SJSA1 (cell line): ENCODE measurements at regions not wholly inside any gene's neighbourhood (a gene's known extent, or its start where the extent isn't known, plus 50 kb on each side); places are given as distances from the start of the nearest gene placed in this dataset.

Source experiments
- DNase-seq, 2 experiments: peaks; one replicate each; pipeline ENCODE4 v3.0.0-alpha.2; 2015 to 2020; ENCODE audit warnings: low spot score in 2 of 2, low read depth in 1 of 2
- H3K27ac ChIP-seq: fragments of 250-450 bp; sonication (Bioruptor Pico); 2 replicates; pipeline ENCODE4 v1.5.1; 2020; ENCODE audit warnings: mild to moderate bottlenecking, moderate library complexity
- H3K27me3 ChIP-seq: fragments of 250-450 bp; sonication (Bioruptor Pico); replicated peaks from 2 replicates; pipeline ENCODE4 v1.5.1; 2020; ENCODE audit warnings: mild to moderate bottlenecking, moderate library complexity
- H3K36me3 ChIP-seq: fragments of 250-450 bp; sonication (Bioruptor Pico); 2 replicates; pipeline ENCODE4 v1.5.1; 2020; ENCODE audit warnings: mild to moderate bottlenecking
- H3K4me1 ChIP-seq: fragments of 250-450 bp; sonication (Bioruptor Pico); replicated peaks from 2 replicates; pipeline ENCODE4 v1.6.1; 2021; ENCODE audit warnings: mild to moderate bottlenecking
- H3K4me3 ChIP-seq: fragments of 250-450 bp; sonication (Bioruptor Pico); 2 replicates; pipeline ENCODE4 v1.5.1; 2020; ENCODE audit warnings: mild to moderate bottlenecking
- H3K9me3 ChIP-seq: fragments of 250-450 bp; sonication (Bioruptor Pico); replicated peaks from 2 replicates; pipeline ENCODE4 v1.5.1; 2020; ENCODE audit warnings: mild to moderate bottlenecking

GRCh38 chr18:26657631-26658581 is 109.6 kb upstream of the KCTD1 start:
- Histone ChIP-seq H3K4me1 (peaks cover 11% of the 10 kb centered on the region), H3K27me3 (peaks cover 68% of the 10 kb centered on the region), H3K9me3 (no peaks in the 10 kb centered on the region; the same call in 1 of the 2 replicates), H3K27ac (no peak overlapping the region), H3K36me3 (no peaks in the 10 kb centered on the region), H3K4me3 (peak overlapping the region; percentile 50)
- no peak for DNase-seq

DNA sequence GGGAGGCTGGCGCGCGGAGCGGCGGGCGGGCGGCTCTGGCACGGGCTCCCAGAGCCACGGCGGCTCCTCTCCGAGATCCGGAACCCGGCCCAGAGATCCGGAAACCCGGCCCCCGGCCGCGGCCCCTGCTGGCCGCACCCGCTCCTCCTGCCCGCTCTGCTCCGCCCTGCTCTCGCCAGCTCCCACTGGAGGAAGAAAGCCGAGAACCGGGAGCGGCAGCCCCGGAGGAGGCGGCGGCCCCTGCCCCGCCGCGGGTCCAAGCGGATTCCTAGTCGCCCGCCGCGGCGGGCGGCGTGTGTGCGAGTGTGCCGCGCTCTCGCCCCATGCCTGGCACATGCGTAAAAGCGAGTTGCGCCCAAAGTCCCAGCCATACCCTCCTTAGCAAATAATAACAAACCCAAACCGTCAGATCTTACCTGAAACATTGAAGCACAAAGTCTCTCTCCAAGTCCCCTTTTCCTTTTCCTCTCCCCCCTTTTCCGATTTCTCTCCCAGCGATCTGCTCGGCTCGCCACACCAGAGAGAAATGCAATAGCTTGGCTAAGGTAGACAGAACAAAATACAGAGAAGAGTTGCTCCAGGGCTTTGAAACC is 108.7 kb upstream of the KCTD1 start:
- Histone ChIP-seq H3K36me3 (no peaks in the 10 kb centered on the region), H3K27me3 (peaks cover 66% of the 10 kb centered on the region), H3K27ac (no peak overlapping the region), H3K4me3 (peak overlapping the region; percentile 50), H3K4me1 (peaks cover 11% of the 10 kb centered on the region), H3K9me3 (no peaks in the 10 kb centered on the region; the same call in 1 of the 2 replicates)
- peak; percentile 59 to 64 for DNase-seq

DNA sequence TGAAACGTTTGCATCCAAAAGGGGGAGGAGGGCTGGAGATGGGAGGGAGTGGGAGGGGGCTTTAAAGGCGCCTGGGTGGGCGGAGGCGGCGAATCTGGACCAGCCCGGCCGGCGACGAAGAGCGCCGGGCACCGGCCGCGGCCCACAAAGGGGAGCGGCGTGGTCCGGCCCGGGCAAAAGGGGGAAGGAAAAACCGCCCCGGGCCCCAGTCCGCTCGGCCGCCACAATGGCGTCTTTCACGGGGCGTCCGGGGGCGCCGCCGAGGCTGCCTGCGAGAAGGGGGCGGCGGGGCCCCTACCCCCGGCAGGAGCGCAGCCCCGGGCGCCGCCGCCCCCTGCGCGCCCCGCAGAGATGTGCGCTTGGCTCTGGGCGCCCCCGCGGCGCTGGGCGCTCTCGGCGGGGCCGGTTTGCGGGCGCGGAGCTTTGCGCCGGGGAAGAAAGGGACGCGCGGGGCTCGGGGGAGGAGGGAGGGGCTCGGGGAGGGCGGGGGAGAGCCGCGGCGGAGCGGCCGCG is 108.1 kb upstream of the KCTD1 start:
- DNase-seq: no peak
- no peaks in the 10 kb centered on the region for H3K36me3 ChIP-seq
- H3K9me3 ChIP-seq: no peaks in the 10 kb centered on the region; the same call in 1 of the 2 replicates
- peaks cover 62% of the 10 kb centered on the region for H3K27me3 ChIP-seq
- H3K4me3 ChIP-seq: peak overlapping the region; percentile 50
- H3K27ac ChIP-seq: no peak overlapping the region
- H3K4me1 ChIP-seq: peaks cover 11% of the 10 kb centered on the region

DNA sequence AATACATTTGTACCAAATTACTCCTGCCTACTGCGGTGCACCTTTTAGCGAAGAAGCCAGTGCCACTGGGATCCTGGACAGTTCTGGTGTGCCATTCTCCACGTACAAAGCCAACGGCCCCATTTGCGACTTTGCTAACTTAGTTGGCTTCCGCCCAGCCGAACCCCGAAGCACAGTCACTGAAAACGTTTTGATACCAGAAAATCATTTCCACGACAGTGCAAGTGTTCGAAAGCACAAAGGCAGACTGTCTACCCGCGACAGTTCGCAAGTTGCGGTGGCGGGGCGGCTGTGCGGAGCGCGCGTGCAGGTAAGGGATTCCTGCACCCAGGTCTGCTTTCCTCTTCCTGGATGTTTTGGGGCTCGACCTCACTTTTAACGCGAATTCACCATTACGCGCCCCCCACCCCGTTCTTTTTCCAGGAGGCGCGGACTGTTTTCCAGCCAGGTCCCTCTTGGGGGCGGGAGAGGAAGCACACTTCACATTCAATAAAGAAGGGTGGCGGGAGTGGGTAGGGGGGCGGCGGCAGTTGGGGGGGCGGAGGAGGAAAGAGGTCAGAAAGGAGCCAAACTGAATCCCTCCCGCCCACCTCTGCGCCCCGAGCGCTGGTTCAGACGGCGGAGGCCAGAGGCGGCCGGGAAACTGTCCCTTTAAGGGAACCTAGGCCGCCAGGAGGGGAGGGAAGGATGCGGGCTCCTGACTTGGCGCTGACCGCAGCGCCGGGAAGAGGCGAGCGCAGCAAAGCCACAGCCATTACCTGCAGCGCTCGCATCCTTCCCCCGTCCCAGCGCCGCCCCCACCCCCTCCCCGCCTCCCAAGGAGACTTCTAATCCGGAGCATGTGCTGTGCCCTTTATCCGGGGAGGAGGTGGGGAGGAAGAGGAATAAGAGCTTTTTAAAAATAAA is 107.4 kb upstream of the KCTD1 start:
- Histone ChIP-seq H3K27me3 (peaks cover 62% of the 10 kb centered on the region), H3K4me1 (peaks cover 11% of the 10 kb centered on the region), H3K36me3 (no peaks in the 10 kb centered on the region), H3K4me3 (peak overlapping the region; percentile 50), H3K9me3 (no peaks in the 10 kb centered on the region; the same call in 1 of the 2 replicates), H3K27ac (no peak overlapping the region)
- DNase-seq: peak in 1 of 2 experiments; percentile 7

DNA sequence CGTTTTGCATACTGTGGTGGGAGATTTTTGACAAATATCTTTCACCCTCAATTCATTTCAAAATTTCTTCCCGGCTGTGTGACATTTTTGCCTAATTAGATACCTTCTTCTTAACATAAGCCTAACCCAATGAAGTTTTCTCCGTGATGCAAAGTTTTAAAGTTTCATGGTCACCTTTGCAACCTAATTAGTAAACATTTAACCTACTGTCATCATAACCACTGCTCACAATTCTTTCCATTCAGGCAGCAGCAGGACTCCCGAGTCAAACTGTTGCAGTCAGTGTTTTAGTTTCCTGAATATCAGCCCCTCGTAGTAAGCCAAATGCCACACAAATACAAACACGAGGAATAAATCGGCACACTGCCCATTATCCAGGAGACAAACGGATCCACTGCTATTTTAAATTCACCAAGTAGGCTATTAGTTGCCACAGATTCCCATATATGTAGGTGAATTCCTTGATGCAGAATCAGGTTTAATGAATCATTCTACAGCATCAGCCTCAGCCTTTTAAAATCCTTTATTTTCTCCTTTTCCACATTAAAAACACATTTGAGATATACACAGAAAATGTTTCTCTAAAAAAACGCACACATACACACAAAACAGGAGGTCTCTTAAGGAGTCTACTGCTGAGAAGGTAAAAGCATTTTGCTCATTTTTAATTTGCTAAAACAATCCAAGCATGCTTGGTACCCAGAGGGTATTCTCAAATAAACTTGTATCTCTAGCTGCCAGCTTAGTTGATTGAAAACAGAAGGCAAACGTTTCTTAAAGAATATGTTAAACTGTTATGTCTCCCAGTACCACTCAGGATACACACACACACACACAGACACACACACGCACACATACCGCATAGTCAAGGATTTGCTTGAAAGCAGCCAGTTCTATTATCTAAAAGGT is 106.5 kb upstream of the KCTD1 start:
- Histone ChIP-seq H3K9me3 (no peaks in the 10 kb centered on the region; the same call in 1 of the 2 replicates), H3K27ac (no peak overlapping the region), H3K4me1 (peaks cover 11% of the 10 kb centered on the region), H3K27me3 (peaks cover 55% of the 10 kb centered on the region), H3K4me3 (no peak overlapping the region), H3K36me3 (no peaks in the 10 kb centered on the region)
- DNase-seq: no peak

- no peak overlapping the region for H3K27ac ChIP-seq
- DNase-seq: no peak
- H3K27me3 ChIP-seq: peaks cover 47% of the 10 kb centered on the region
Observed at GRCh38 chr18:26653943-26654615, 105.7 kb upstream of the KCTD1 start.

GRCh38 chr18:26652501-26652900 is 104.1 kb upstream of the KCTD1 start:
- no peaks in the 10 kb centered on the region for H3K36me3 ChIP-seq
- DNase-seq: no peak
- H3K27ac ChIP-seq: no peak overlapping the region
- H3K4me1 ChIP-seq: peaks cover 6% of the 10 kb centered on the region
- peaks cover 31% of the 10 kb centered on the region for H3K27me3 ChIP-seq
- no peak overlapping the region for H3K4me3 ChIP-seq
- H3K9me3 ChIP-seq: no peaks in the 10 kb centered on the region; the same call in 1 of the 2 replicates

More at GRCh38 chr18:26653943-26654615, 105.7 kb upstream of the KCTD1 start:
- Histone ChIP-seq H3K36me3 (no peaks in the 10 kb centered on the region), H3K4me3 (no peak overlapping the region), H3K9me3 (no peaks in the 10 kb centered on the region; the same call in 1 of the 2 replicates), H3K4me1 (peaks cover 11% of the 10 kb centered on the region)

- Histone ChIP-seq H3K4me1 (no peaks in the 10 kb centered on the region), H3K36me3 (no peaks in the 10 kb centered on the region), H3K4me3 (no peak overlapping the region), H3K9me3 (no peaks in the 10 kb centered on the region), H3K27me3 (peaks cover 22% of the 10 kb centered on the region), H3K27ac (no peak overlapping the region)
- no peak for DNase-seq
Observed at GRCh38 chr18:26650310-26651268, 102.2 kb upstream of the KCTD1 start.

DNA sequence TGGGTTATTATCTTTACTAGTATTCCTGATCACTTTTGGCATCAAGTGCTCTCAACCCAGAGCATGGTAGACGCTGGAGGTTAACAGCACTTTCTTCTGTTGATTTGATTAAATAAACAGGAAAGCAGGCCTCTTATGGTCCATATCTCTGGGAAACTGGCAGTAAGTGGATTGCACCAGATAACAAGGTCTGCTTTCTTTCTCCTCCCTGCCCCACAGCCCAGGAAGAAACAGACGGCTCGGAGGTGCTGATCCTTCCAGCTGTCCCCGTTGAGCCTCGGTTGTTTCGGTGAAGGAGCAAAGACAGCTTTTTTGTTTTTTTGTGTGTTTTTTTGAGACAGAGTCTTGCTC is 100.8 kb upstream of the KCTD1 start:
- Histone ChIP-seq H3K27ac (no peak overlapping the region), H3K4me3 (no peak overlapping the region), H3K4me1 (no peaks in the 10 kb centered on the region), H3K27me3 (peaks cover 7% of the 10 kb centered on the region), H3K36me3 (no peaks in the 10 kb centered on the region), H3K9me3 (no peaks in the 10 kb centered on the region)
- no peak for DNase-seq

- no peak for DNase-seq
- Histone ChIP-seq H3K27me3 (peaks cover 4% of the 10 kb centered on the region; the same call in 1 of the 2 replicates), H3K9me3 (no peaks in the 10 kb centered on the region), H3K36me3 (no peaks in the 10 kb centered on the region), H3K27ac (no peak overlapping the region), H3K4me1 (no peaks in the 10 kb centered on the region), H3K4me3 (no peak overlapping the region)
Observed at GRCh38 chr18:26648509-26649192, 100.3 kb upstream of the KCTD1 start.

GRCh38 chr18:26646901-26647300 is 98.5 kb upstream of the KCTD1 start:
- Histone ChIP-seq H3K27me3 (no peaks in the 10 kb centered on the region), H3K36me3 (no peaks in the 10 kb centered on the region), H3K4me1 (no peaks in the 10 kb centered on the region), H3K4me3 (no peak overlapping the region), H3K9me3 (no peaks in the 10 kb centered on the region), H3K27ac (no peak overlapping the region)
- no peak for DNase-seq
